HG03442 (cell line): ENCODE measurements at regions not wholly inside any gene's neighbourhood (a gene's known extent, or its start where the extent isn't known, plus 50 kb on each side); places are given as distances from the start of the nearest gene placed in this dataset.

Experiments
- ATAC-seq: cut with Tn5 transposase; IDR thresholded peaks from one replicate; pipeline ENCODE4 v1.9.1; 2021; ENCODE audit warnings: mild to moderate bottlenecking, moderate library complexity; ENCODE audit not compliant: unreplicated experiment

- no peak for ATAC-seq
Measured at GRCh38 chr13:76715075-76715474, 171.1 kb downstream of the KCTD12 start.

- ATAC-seq: no peak
Measured at GRCh38 chr13:76713280-76713679, 172.9 kb downstream of the KCTD12 start.

- ATAC-seq: no peak
Measured at GRCh38 chr13:76711550-76712182, 174.5 kb downstream of the KCTD12 start.

GRCh38 chr13:76709851-76710250 is 176.4 kb downstream of the KCTD12 start:
- no peak for ATAC-seq

- ATAC-seq: no peak
Measured at GRCh38 chr13:76708138-76708688, 178.0 kb downstream of the KCTD12 start.

- ATAC-seq: no peak
Measured at GRCh38 chr13:76707360-76707759, 178.8 kb downstream of the KCTD12 start.

GRCh38 chr13:76703621-76704288 is 182.4 kb downstream of the KCTD12 start:
- ATAC-seq: no peak

GRCh38 chr13:76703216-76703615 is 183.0 kb downstream of the KCTD12 start:
- ATAC-seq: no peak

- no peak for ATAC-seq
Measured at GRCh38 chr13:76697288-76697687, 188.9 kb downstream of the KCTD12 start.

GRCh38 chr13:76696370-76696769 is 189.8 kb downstream of the KCTD12 start:
- no peak for ATAC-seq

GRCh38 chr13:76693086-76693485 is 193.1 kb downstream of the KCTD12 start:
- ATAC-seq: no peak

- no peak for ATAC-seq
Measured at GRCh38 chr13:76692346-76692745, 193.9 kb downstream of the KCTD12 start.

GRCh38 chr13:76690611-76691010 is 195.6 kb downstream of the KCTD12 start:
- no peak for ATAC-seq

GRCh38 chr13:76687467-76687866 is 198.7 kb downstream of the KCTD12 start:
- no peak for ATAC-seq

GRCh38 chr13:76685938-76686337 is 200.3 kb downstream of the KCTD12 start:
- no peak for ATAC-seq

- ATAC-seq: no peak
Measured at GRCh38 chr13:76684336-76684735, 201.9 kb downstream of the KCTD12 start.

- ATAC-seq: no peak
Measured at GRCh38 chr13:76683854-76684253, 202.4 kb downstream of the KCTD12 start.

GRCh38 chr13:76683168-76683567 is 203.0 kb downstream of the KCTD12 start:
- ATAC-seq: no peak

- ATAC-seq: no peak
Measured at GRCh38 chr13:76680112-76680511, 206.1 kb downstream of the KCTD12 start.

GRCh38 chr13:76677043-76677442 is 209.2 kb downstream of the KCTD12 start:
- ATAC-seq: no peak

- no peak for ATAC-seq
Measured at GRCh38 chr13:76672420-76672819, 213.8 kb downstream of the KCTD12 start.

GRCh38 chr13:76668716-76669115 is 217.5 kb downstream of the KCTD12 start:
- no peak for ATAC-seq
